ENCODE measurements at regions not wholly inside any gene's neighbourhood (a gene's known extent, or its start where the extent isn't known, plus 50 kb on each side); places are given as distances from the start of the nearest gene placed in this dataset.
"Not testable (repeated sequence)": the region's sequence is repeated elsewhere in the genome, so short reads cannot be mapped to it uniquely, and the experiment has no call there.

- intact Hi-C loops (cut with micrococcal nuclease): no loop called here
- H3K9ac ChIP-seq (ENCODE audit: low read length): no peak overlapping the region
- no peak overlapping the region for H3K27ac ChIP-seq (ENCODE audit: low read length)
Measured at GRCh38 chr6:18543051-18543450, 155.9 kb downstream of the RNF144B start.

GRCh38 chr6:18545142-18545541 is 158.0 kb downstream of the RNF144B start:
- BruUV-seq (replicated peaks); H3K9ac ChIP-seq (ENCODE audit: low read length); POLR2A ChIA-PET (ENCODE audit: unreplicated experiment); H3K9me2 ChIP-seq (replicated peaks; ENCODE audit: low read length); H3K79me2 ChIP-seq (ENCODE audit: low read length); intact Hi-C loops (cut with micrococcal nuclease); H4K20me1 ChIP-seq (ENCODE audit: low read length); H3K27ac ChIP-seq (ENCODE audit: low read length); H3K9me3 ChIP-seq (ENCODE audit: low read length); H3K4me3 ChIP-seq (ENCODE audit: low read length); ATAC-seq; H2AFZ ChIP-seq (ENCODE audit: low read length); H3K4me1 ChIP-seq (ENCODE audit: insufficient read depth, low read length); H3K36me3 ChIP-seq (ENCODE audit: low read depth, low read length); DNase-seq; H3K4me2 ChIP-seq (ENCODE audit: low read length); H3F3A ChIP-seq (ENCODE audit: low read length, unreplicated experiment): not testable (repeated sequence)
- peaks cover 33% of the 10 kb centered on the region for H3K27me3 ChIP-seq (ENCODE audit: low read length)
- CTCF ChIA-PET: interaction anchor here (0.6 kb wide), 1 partner anchor 138 kb away, joined by 10 read pairs; no protein-coding TSS in a partner anchor

More at GRCh38 chr6:18543051-18543450, 155.9 kb downstream of the RNF144B start:
- ChIA-PET POLR2A (ENCODE audit: unreplicated experiment) (no interaction called here), CTCF (no interaction called here)
- TF ChIP-seq EZH2 (IDR thresholded peaks at IDR 0.05; ENCODE audit: low read length, unreplicated experiment) (no peak), EZH2phosphoT487 (IDR thresholded peaks at IDR 0.05; ENCODE audit: borderline replicate concordance, low read length) (no peak), CTCF (conservative IDR thresholded peaks at IDR 0.05; ENCODE audit: low read depth, low read length) (no peak)
- no peaks in the 10 kb centered on the region for H4K20me1 ChIP-seq (ENCODE audit: low read length)
- no TSS peak for BruUV-seq (replicated peaks)
- H3K4me2 ChIP-seq (ENCODE audit: low read length): no peak overlapping the region
- ATAC-seq: no peak
- H3F3A ChIP-seq (ENCODE audit: low read length, unreplicated experiment): no peaks in the 10 kb centered on the region
- H3K4me1 ChIP-seq (ENCODE audit: insufficient read depth, low read length): no peaks in the 10 kb centered on the region
- no peak overlapping the region for H2AFZ ChIP-seq (ENCODE audit: low read length)
- H3K79me2 ChIP-seq (ENCODE audit: low read length): no peaks in the 10 kb centered on the region
- peaks cover 39% of the 10 kb centered on the region for H3K27me3 ChIP-seq (ENCODE audit: low read length)
- no peaks in the 10 kb centered on the region for H3K9me3 ChIP-seq (ENCODE audit: low read length)
- H3K4me3 ChIP-seq (ENCODE audit: low read length): no peak overlapping the region
- no peaks in the 10 kb centered on the region for H3K9me2 ChIP-seq (replicated peaks; ENCODE audit: low read length)
- no peak for DNase-seq
- H3K36me3 ChIP-seq (ENCODE audit: low read depth, low read length): no peaks in the 10 kb centered on the region

- Histone ChIP-seq H3F3A (ENCODE audit: low read length, unreplicated experiment) (no peaks in the 10 kb centered on the region), H3K9me2 (replicated peaks; ENCODE audit: low read length) (no peaks in the 10 kb centered on the region), H3K9ac (ENCODE audit: low read length) (no peak overlapping the region), H3K27ac (ENCODE audit: low read length) (no peak overlapping the region), H4K20me1 (ENCODE audit: low read length) (no peaks in the 10 kb centered on the region), H3K9me3 (ENCODE audit: low read length) (no peaks in the 10 kb centered on the region), H3K27me3 (ENCODE audit: low read length) (peaks cover 34% of the 10 kb centered on the region), H3K4me2 (ENCODE audit: low read length) (no peak overlapping the region), H2AFZ (ENCODE audit: low read length) (no peak overlapping the region), H3K36me3 (ENCODE audit: low read depth, low read length) (no peaks in the 10 kb centered on the region), H3K4me1 (ENCODE audit: insufficient read depth, low read length) (no peaks in the 10 kb centered on the region), H3K79me2 (ENCODE audit: low read length) (no peaks in the 10 kb centered on the region), H3K4me3 (ENCODE audit: low read length) (no peak overlapping the region)
- CTCF ChIA-PET: interaction anchor here (0.6 kb wide), 1 partner anchor 138 kb away, joined by 10 read pairs; no protein-coding TSS in a partner anchor
- POLR2A ChIA-PET (ENCODE audit: unreplicated experiment): no interaction called here
- ATAC-seq (no peak), DNase-seq (no peak)
- intact Hi-C loops (cut with micrococcal nuclease): no loop called here
- TF ChIP-seq EZH2phosphoT487 (IDR thresholded peaks at IDR 0.05; ENCODE audit: borderline replicate concordance, low read length) (no peak), CTCF (conservative IDR thresholded peaks at IDR 0.05; ENCODE audit: low read depth, low read length) (no peak), EZH2 (IDR thresholded peaks at IDR 0.05; ENCODE audit: low read length, unreplicated experiment) (no peak)
- no TSS peak for BruUV-seq (replicated peaks)
Measured at GRCh38 chr6:18545726-18546125, 158.6 kb downstream of the RNF144B start.

All from PC-3 (cell line).